Naive B cell (primary cell): ENCODE measurements at regions not wholly inside any gene's neighbourhood (a gene's known extent, or its start where the extent isn't known, plus 50 kb on each side); places are given as distances from the start of the nearest gene placed in this dataset.

Experiments
- ATAC-seq, 2 donors: fragments of 150-1000 bp; cut with Tn5 transposase; 2 replicates each; pipeline ENCODE4 v1.10.0; 2021; ENCODE audit warnings: low read depth in 2 of 2, mild to moderate bottlenecking in 2 of 2, moderate library complexity in 2 of 2
- DNase-seq: peaks from one replicate; pipeline ENCODE4 v3.0.0; 2022
- H3K27ac Mint-ChIP-seq, 6 donors: one replicate each; pipeline ENCODE4 v1.8.0; 2020 to 2022; ENCODE audit warnings: mild to moderate bottlenecking in 6 of 6, mixed read lengths in 6 of 6, moderate library complexity in 5 of 6, inconsistent platforms in 2 of 6
- H3K27me3 Mint-ChIP-seq, 3 donors: one replicate each; pipeline ENCODE4 v1.8.0; 2021 to 2022; ENCODE audit warnings: mixed read lengths in 3 of 3, mild to moderate bottlenecking in 1 of 3
- H3K36me3 Mint-ChIP-seq, 2 donors: one replicate each; pipeline ENCODE4 v1.8.0; 2020 to 2022; ENCODE audit warnings: mixed read lengths in 2 of 2, inconsistent platforms in 1 of 2, mild to moderate bottlenecking in 1 of 2
- H3K4me1 Mint-ChIP-seq, 3 donors: one replicate each; pipeline ENCODE4 v1.8.0; 2020 to 2022; ENCODE audit warnings: mixed read lengths in 3 of 3, inconsistent platforms in 1 of 3, mild to moderate bottlenecking in 1 of 3, moderate library complexity in 1 of 3
- H3K4me3 Mint-ChIP-seq, 8 donors: one replicate each; pipeline ENCODE4 v1.8.0; 2020 to 2022; ENCODE audit warnings: mild to moderate bottlenecking in 8 of 8, mixed read lengths in 8 of 8, moderate library complexity in 8 of 8, inconsistent platforms in 2 of 8
- H3K9me3 Mint-ChIP-seq, 7 donors: one replicate each; pipeline ENCODE4 v1.8.0; 2020 to 2022; ENCODE audit warnings: mixed read lengths in 7 of 7, mild to moderate bottlenecking in 5 of 7, inconsistent platforms in 2 of 7, moderate library complexity in 1 of 7

- no peak overlapping the region for H3K4me3 Mint-ChIP-seq
- no peak overlapping the region for H3K27ac Mint-ChIP-seq
- no peaks in the 10 kb centered on the region for H3K4me1 Mint-ChIP-seq
- peaks cover 2 to 10% (median 6%) of the 10 kb centered on the region in 7 donors for H3K9me3 Mint-ChIP-seq
- ATAC-seq (no peak), DNase-seq (no peak)
- H3K36me3 Mint-ChIP-seq, result no peaks in the 10 kb centered on the region
- H3K27me3 Mint-ChIP-seq, result peaks cover 5 to 15% (median 14%) of the 10 kb centered on the region in 3 donors
These were observed 528.6 kb downstream of the BRD1 start for GRCh38 chr22:49298834-49299750.

- peaks cover 0 to 7% of the 10 kb centered on the region in 2 donors for H3K36me3 Mint-ChIP-seq
- no peaks in the 10 kb centered on the region for H3K4me1 Mint-ChIP-seq
- no peak overlapping the region for H3K4me3 Mint-ChIP-seq
- H3K27me3 Mint-ChIP-seq, result peaks cover 4 to 10% (median 4%) of the 10 kb centered on the region in 3 donors
- DNase-seq (no peak), ATAC-seq (no peak)
- peaks cover 11 to 18% (median 14%) of the 10 kb centered on the region in 7 donors for H3K9me3 Mint-ChIP-seq
- no peak overlapping the region for H3K27ac Mint-ChIP-seq
These were observed 529.6 kb downstream of the BRD1 start for GRCh38 chr22:49297871-49298721.

- peaks cover 0 to 8% of the 10 kb centered on the region in 2 donors for H3K36me3 Mint-ChIP-seq
- no peak overlapping the region for H3K27ac Mint-ChIP-seq
- H3K9me3 Mint-ChIP-seq, result peaks cover 11 to 21% (median 16%) of the 10 kb centered on the region in 7 donors
- DNase-seq (no peak), ATAC-seq (no peak)
- no peak overlapping the region for H3K4me3 Mint-ChIP-seq
- peaks cover 0 to 5% (median 0%) of the 10 kb centered on the region in 3 donors for H3K27me3 Mint-ChIP-seq
- H3K4me1 Mint-ChIP-seq, result no peaks in the 10 kb centered on the region
These were observed 530.3 kb downstream of the BRD1 start for GRCh38 chr22:49297286-49297870.

GRCh38 chr22:49296561-49296960, 531.1 kb downstream of the BRD1 start:
- DNase-seq (no peak), ATAC-seq (no peak)
- Mint-ChIP-seq H3K4me1 (no peaks in the 10 kb centered on the region), H3K27me3 (peaks cover 0 to 5% (median 0%) of the 10 kb centered on the region in 3 donors), H3K9me3 (peaks cover 11 to 23% (median 16%) of the 10 kb centered on the region in 7 donors), H3K27ac (no peak overlapping the region), H3K36me3 (peaks cover 0 to 8% of the 10 kb centered on the region in 2 donors), H3K4me3 (no peak overlapping the region)

GRCh38 chr22:49295851-49296560, 531.7 kb downstream of the BRD1 start:
- no peaks in the 10 kb centered on the region for H3K4me1 Mint-ChIP-seq
- peaks cover 11 to 23% (median 16%) of the 10 kb centered on the region in 7 donors for H3K9me3 Mint-ChIP-seq
- no peak for DNase-seq
- no peak for ATAC-seq
- H3K27ac Mint-ChIP-seq, result no peak overlapping the region
- H3K36me3 Mint-ChIP-seq, result peaks cover 0 to 8% of the 10 kb centered on the region in 2 donors
- H3K4me3 Mint-ChIP-seq, result no peak overlapping the region
- peaks cover 0 to 5% (median 0%) of the 10 kb centered on the region in 3 donors for H3K27me3 Mint-ChIP-seq

- Mint-ChIP-seq H3K4me3 (no peak overlapping the region), H3K27ac (no peak overlapping the region), H3K36me3 (peaks cover 0 to 8% of the 10 kb centered on the region in 2 donors), H3K4me1 (no peaks in the 10 kb centered on the region), H3K9me3 (peaks cover 11 to 23% (median 16%) of the 10 kb centered on the region in 7 donors), H3K27me3 (peaks cover 0 to 5% (median 0%) of the 10 kb centered on the region in 3 donors)
- DNase-seq (no peak), ATAC-seq (no peak)
These were observed 532.3 kb downstream of the BRD1 start for GRCh38 chr22:49295465-49295743.

- Mint-ChIP-seq H3K4me1 (no peaks in the 10 kb centered on the region), H3K27me3 (peaks cover 0 to 5% (median 0%) of the 10 kb centered on the region in 3 donors), H3K4me3 (no peak overlapping the region), H3K36me3 (peaks cover 0 to 8% of the 10 kb centered on the region in 2 donors), H3K27ac (no peak overlapping the region), H3K9me3 (peaks cover 11 to 23% (median 16%) of the 10 kb centered on the region in 7 donors)
- DNase-seq (no peak), ATAC-seq (no peak)
These were observed 532.8 kb downstream of the BRD1 start for GRCh38 chr22:49294656-49295464.

GRCh38 chr22:49292909-49293308, 534.8 kb downstream of the BRD1 start:
- Mint-ChIP-seq H3K4me3 (no peak overlapping the region), H3K4me1 (no peaks in the 10 kb centered on the region), H3K9me3 (peaks cover 11 to 21% (median 16%) of the 10 kb centered on the region in 7 donors), H3K27me3 (peaks cover 0 to 9% (median 0%) of the 10 kb centered on the region in 3 donors), H3K36me3 (peaks cover 0 to 8% of the 10 kb centered on the region in 2 donors), H3K27ac (no peak overlapping the region)
- no peak for DNase-seq
- no peak for ATAC-seq

- Mint-ChIP-seq H3K9me3 (peaks cover 11 to 21% (median 16%) of the 10 kb centered on the region in 7 donors), H3K27ac (no peak overlapping the region), H3K4me1 (no peaks in the 10 kb centered on the region), H3K36me3 (peaks cover 0 to 8% of the 10 kb centered on the region in 2 donors), H3K27me3 (peaks cover 0 to 9% (median 0%) of the 10 kb centered on the region in 3 donors), H3K4me3 (no peak overlapping the region)
- no peak for DNase-seq
- ATAC-seq, result no peak
These were observed 535.9 kb downstream of the BRD1 start for GRCh38 chr22:49291781-49292180.

- Mint-ChIP-seq H3K4me3 (no peak overlapping the region), H3K4me1 (no peaks in the 10 kb centered on the region), H3K36me3 (peaks cover 0 to 8% of the 10 kb centered on the region in 2 donors), H3K9me3 (peaks cover 11 to 21% (median 16%) of the 10 kb centered on the region in 7 donors), H3K27ac (no peak overlapping the region), H3K27me3 (peaks cover 0 to 9% (median 0%) of the 10 kb centered on the region in 3 donors)
- no peak for ATAC-seq
- no peak for DNase-seq
These were observed 536.5 kb downstream of the BRD1 start for GRCh38 chr22:49291169-49291568.

- no peak overlapping the region for H3K27ac Mint-ChIP-seq
- peaks cover 10 to 21% (median 16%) of the 10 kb centered on the region in 7 donors for H3K9me3 Mint-ChIP-seq
- no peaks in the 10 kb centered on the region for H3K4me1 Mint-ChIP-seq
- no peak overlapping the region for H3K4me3 Mint-ChIP-seq
- H3K36me3 Mint-ChIP-seq, result peaks cover 0 to 8% of the 10 kb centered on the region in 2 donors
- ATAC-seq (no peak), DNase-seq (no peak)
- H3K27me3 Mint-ChIP-seq, result peaks cover 0 to 9% (median 0%) of the 10 kb centered on the region in 3 donors
These were observed 537.0 kb downstream of the BRD1 start for GRCh38 chr22:49290711-49291110.
